ENCODE measurements at regions not wholly inside any gene's neighbourhood (a gene's known extent, or its start where the extent isn't known, plus 50 kb on each side); places are given as distances from the start of the nearest gene placed in this dataset.

- TF ChIP-seq, protein P1, sequence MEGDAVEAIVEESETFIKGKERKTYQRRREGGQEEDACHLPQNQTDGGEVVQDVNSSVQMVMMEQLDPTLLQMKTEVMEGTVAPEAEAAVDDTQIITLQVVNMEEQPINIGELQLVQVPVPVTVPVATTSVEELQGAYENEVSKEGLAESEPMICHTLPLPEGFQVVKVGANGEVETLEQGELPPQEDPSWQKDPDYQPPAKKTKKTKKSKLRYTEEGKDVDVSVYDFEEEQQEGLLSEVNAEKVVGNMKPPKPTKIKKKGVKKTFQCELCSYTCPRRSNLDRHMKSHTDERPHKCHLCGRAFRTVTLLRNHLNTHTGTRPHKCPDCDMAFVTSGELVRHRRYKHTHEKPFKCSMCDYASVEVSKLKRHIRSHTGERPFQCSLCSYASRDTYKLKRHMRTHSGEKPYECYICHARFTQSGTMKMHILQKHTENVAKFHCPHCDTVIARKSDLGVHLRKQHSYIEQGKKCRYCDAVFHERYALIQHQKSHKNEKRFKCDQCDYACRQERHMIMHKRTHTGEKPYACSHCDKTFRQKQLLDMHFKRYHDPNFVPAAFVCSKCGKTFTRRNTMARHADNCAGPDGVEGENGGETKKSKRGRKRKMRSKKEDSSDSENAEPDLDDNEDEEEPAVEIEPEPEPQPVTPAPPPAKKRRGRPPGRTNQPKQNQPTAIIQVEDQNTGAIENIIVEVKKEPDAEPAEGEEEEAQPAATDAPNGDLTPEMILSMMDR (IDR thresholded peaks at IDR 0.05; ENCODE audit: control extremely low read depth in 1 of 3, insufficient read depth in 1 of 3, low read depth in 1 of 3, low read length in 3 of 3), result no peak
- TF ChIP-seq GTF2F1 (IDR thresholded peaks at IDR 0.05; ENCODE audit: borderline replicate concordance, low read depth, low read length), result no peak
- TF ChIP-seq SRF (IDR thresholded peaks at IDR 0.05; ENCODE audit: low read depth, low read length), result no peak
- no peak for TF ChIP-seq TBP (IDR thresholded peaks at IDR 0.05; ENCODE audit: low read depth, low read length)
Measured at GRCh38 chr3:73295876-73296635, 234.6 kb downstream of the EBLN2 start (continued).
